PC-3 (cell line): ENCODE measurements at regions not wholly inside any gene's neighbourhood (a gene's known extent, or its start where the extent isn't known, plus 50 kb on each side); places are given as distances from the start of the nearest gene placed in this dataset.

Experiments used
- ATAC-seq: fragments of 200-7000 bp; cut with Tn5 transposase; 2 replicates; pipeline ENCODE4 v1.9.1; 2020; ENCODE audit warnings: mild to moderate bottlenecking, moderate library complexity
- BruUV-seq: library from RNA; stranded (reverse); fragments of 400-500 nt; replicated peaks from 2 replicates; lab custom pipeline; 2021; lab: Mats Ljungman, UMichigan
- CTCF ChIA-PET: fragments of 300-600 bp; sonication (Branson Sonifier 250); formaldehyde crosslinking; loops from one replicate; lab custom pipeline; 2022; ENCODE audit warnings: antibody characterized with exemption; lab: Charles Lee
- POLR2A ChIA-PET: fragments of 300-600 bp; sonication (Branson Sonifier 250); formaldehyde crosslinking; loops from one replicate; lab custom pipeline; 2022; ENCODE audit warnings: antibody characterized with exemption; ENCODE audit not compliant: unreplicated experiment; lab: Charles Lee
- DNase-seq: peaks from one replicate; pipeline ENCODE4 v3.0.0-alpha.2; 2015
- H2AFZ ChIP-seq: fragments of 300-600 bp; sonication (generic); 2 replicates; pipeline ENCODE4 v1.6.0; 2016; ENCODE audit warnings: antibody characterized with exemption, low read length
- H3F3A ChIP-seq: fragments of 300-600 bp; sonication (generic); one replicate; pipeline ENCODE4 v1.6.0; 2017; ENCODE audit warnings: antibody characterized with exemption, low read length, control low read depth, mild to moderate bottlenecking; ENCODE audit not compliant: unreplicated experiment
- H3K27ac ChIP-seq: fragments of 300-600 bp; sonication (generic); 2 replicates; pipeline ENCODE4 v1.5.1; 2016; ENCODE audit warnings: mild to moderate bottlenecking, low read length
- H3K27me3 ChIP-seq: fragments of 300-600 bp; sonication (generic); 2 replicates; pipeline ENCODE4 v1.6.1; 2016; ENCODE audit warnings: low read length, mixed read lengths
- H3K36me3 ChIP-seq: fragments of 300-600 bp; sonication (generic); 2 replicates; pipeline ENCODE4 v1.6.1; 2016; ENCODE audit warnings: low read depth, mixed run types, low read length, mixed read lengths
- H3K4me1 ChIP-seq: fragments of 300-600 bp; sonication (generic); 2 replicates; pipeline ENCODE4 v1.5.1; 2016; ENCODE audit warnings: low read length; ENCODE audit not compliant: insufficient read depth
- H3K4me2 ChIP-seq: fragments of 300-600 bp; sonication (generic); 2 replicates; pipeline ENCODE4 v1.6.0; 2016; ENCODE audit warnings: low read length
- H3K4me3 ChIP-seq: fragments of 300-600 bp; sonication (generic); 2 replicates; pipeline ENCODE4 v1.5.1; 2016; ENCODE audit warnings: mild to moderate bottlenecking, low read length, mixed read lengths
- H3K79me2 ChIP-seq: fragments of 300-600 bp; sonication (generic); 2 replicates; pipeline ENCODE4 v1.6.1; 2017; ENCODE audit warnings: low read length, mixed read lengths
- H3K9ac ChIP-seq: fragments of 300-600 bp; sonication (generic); 2 replicates; pipeline ENCODE4 v1.6.0; 2016; ENCODE audit warnings: mild to moderate bottlenecking, low read length
- H3K9me2 ChIP-seq: fragments of 300-600 bp; sonication (generic); replicated peaks from 2 replicates; pipeline ENCODE4 v1.6.1; 2016; ENCODE audit warnings: mixed run types, low read length, mixed read lengths
- H3K9me3 ChIP-seq: fragments of 300-600 bp; sonication (generic); 2 replicates; pipeline ENCODE4 v1.6.1; 2016; ENCODE audit warnings: low read length, mixed read lengths
- H4K20me1 ChIP-seq: fragments of 300-600 bp; sonication (generic); 2 replicates; pipeline ENCODE4 v1.6.1; 2016; ENCODE audit warnings: low read length, mixed read lengths
- CTCF ChIP-seq: fragments of 300-600 bp; sonication (generic); conservative IDR thresholded peaks from 2 replicates; pipeline ENCODE4 v1.5.1; 2017; ENCODE audit warnings: antibody characterized with exemption, low read depth, mild to moderate bottlenecking, low read length
- EZH2 ChIP-seq: fragments of 300-600 bp; sonication (generic); IDR thresholded peaks from one replicate; pipeline ENCODE4 v1.6.1; 2017; ENCODE audit warnings: antibody characterized with exemption, mild to moderate bottlenecking, low read length; ENCODE audit not compliant: unreplicated experiment
- EZH2phosphoT487 ChIP-seq: fragments of 300-600 bp; sonication (generic); IDR thresholded peaks from 2 replicates; pipeline ENCODE4 v1.6.1; 2018; ENCODE audit warnings: mild to moderate bottlenecking, antibody characterized with exemption, low read length, borderline replicate concordance
- intact Hi-C: fragments of 100-400 bp; cut with micrococcal nuclease; formaldehyde crosslinking; loops from 2 replicates; pipeline ENCODE4 v1.9.0; 2023

- Histone ChIP-seq H3K9me2 (no peaks in the 10 kb centered on the region), H3K4me2 (no peak overlapping the region), H3F3A (no peaks in the 10 kb centered on the region), H3K27me3 (no peaks in the 10 kb centered on the region), H3K27ac (no peak overlapping the region), H3K4me1 (no peaks in the 10 kb centered on the region), H2AFZ (no peak overlapping the region), H4K20me1 (no peaks in the 10 kb centered on the region), H3K4me3 (no peak overlapping the region), H3K36me3 (no peaks in the 10 kb centered on the region), H3K9ac (no peak overlapping the region), H3K9me3 (no peaks in the 10 kb centered on the region), H3K79me2 (no peaks in the 10 kb centered on the region)
- intact Hi-C loops: no loop called here
- DNase-seq: no peak
- no peak for ATAC-seq
- BruUV-seq: no TSS peak
- no peak for TF ChIP-seq EZH2phosphoT487
- TF ChIP-seq CTCF: no peak
- TF ChIP-seq EZH2: no peak
- ChIA-PET POLR2A (no interaction called here), CTCF (no interaction called here)
Observed at GRCh38 chr13:94880463-94880862, 168.1 kb upstream of the SOX21 start.

GRCh38 chr13:94878602-94879165, 166.3 kb upstream of the SOX21 start:
- no peak overlapping the region for H3K4me3 ChIP-seq
- H3K27me3 ChIP-seq: no peaks in the 10 kb centered on the region
- H3K9ac ChIP-seq: no peak overlapping the region
- ChIA-PET POLR2A (no interaction called here), CTCF (no interaction called here)
- ATAC-seq (no peak), DNase-seq (no peak)
- intact Hi-C loops: no loop called here
- H3F3A ChIP-seq: no peaks in the 10 kb centered on the region
- H3K9me2 ChIP-seq: no peaks in the 10 kb centered on the region
- no peak overlapping the region for H2AFZ ChIP-seq
- H3K27ac ChIP-seq: no peak overlapping the region
- no peaks in the 10 kb centered on the region for H3K36me3 ChIP-seq
- H3K9me3 ChIP-seq: no peaks in the 10 kb centered on the region
- no peak overlapping the region for H3K4me2 ChIP-seq
- no peaks in the 10 kb centered on the region for H3K4me1 ChIP-seq
- no peaks in the 10 kb centered on the region for H4K20me1 ChIP-seq
- TF ChIP-seq EZH2: no peak
- no peak for TF ChIP-seq CTCF
- no peak for TF ChIP-seq EZH2phosphoT487
- BruUV-seq: no TSS peak
- no peaks in the 10 kb centered on the region for H3K79me2 ChIP-seq

GRCh38 chr13:94864474-94864873, 152.1 kb upstream of the SOX21 start:
- no peak overlapping the region for H3K4me3 ChIP-seq
- TF ChIP-seq EZH2phosphoT487 (no peak), EZH2 (no peak), CTCF (no peak)
- no peak overlapping the region for H3K4me2 ChIP-seq
- H3K9ac ChIP-seq: no peak overlapping the region
- H3K79me2 ChIP-seq: no peaks in the 10 kb centered on the region
- H3F3A ChIP-seq: no peaks in the 10 kb centered on the region
- no peaks in the 10 kb centered on the region for H3K27me3 ChIP-seq
- no peaks in the 10 kb centered on the region for H3K9me2 ChIP-seq
- BruUV-seq: no TSS peak
- no peak overlapping the region for H3K27ac ChIP-seq
- no peaks in the 10 kb centered on the region for H3K36me3 ChIP-seq
- DNase-seq: no peak
- H3K9me3 ChIP-seq: no peaks in the 10 kb centered on the region
- CTCF ChIA-PET: no interaction called here
- POLR2A ChIA-PET: no interaction called here
- H4K20me1 ChIP-seq: no peaks in the 10 kb centered on the region
- intact Hi-C loops: loop anchor here (10.0 kb wide), 1 partner anchor 290 kb away; no protein-coding TSS in a partner anchor
- H3K4me1 ChIP-seq: peaks cover 23% of the 10 kb centered on the region
- no peak overlapping the region for H2AFZ ChIP-seq
- ATAC-seq: no peak
